ENCODE measurements at regions not wholly inside any gene's neighbourhood (a gene's known extent, or its start where the extent isn't known, plus 50 kb on each side); places are given as distances from the start of the nearest gene placed in this dataset.

- Mint-ChIP-seq H3K27ac (no peak overlapping the region), H3K27me3 (ENCODE audit: low read depth) (peaks cover 90% of the 10 kb centered on the region), H3K4me3 (no peak overlapping the region; a peak in 1 of 5 replicates), H3K36me3 (ENCODE audit: insufficient read depth in 1 of 3, low read depth in 3 of 3) (no peaks in the 10 kb centered on the region), H3K4me1 (peaks cover 12 to 24% of the 10 kb centered on the region in 2 experiments), H3K9me3 (no peaks in the 10 kb centered on the region)
- no peaks in the 10 kb centered on the region for H3K4me1 ChIP-seq (ENCODE audit: insufficient read depth, low read length)
- H4K91ac ChIP-seq (ENCODE audit: insufficient read length, low read depth, low read length): no peak overlapping the region
- no peak overlapping the region for H3T11ph ChIP-seq (ENCODE audit: low read length)
- H3K9me3 ChIP-seq (ENCODE audit: control insufficient read depth, low read depth, low read length): no peaks in the 10 kb centered on the region
- no peak overlapping the region for H4K5ac ChIP-seq (ENCODE audit: insufficient read length, low read depth, low read length)
- no peak overlapping the region for H4K8ac ChIP-seq (replicated peaks; ENCODE audit: insufficient read length, low read depth, low read length)
- no peaks in the 10 kb centered on the region for H4K20me1 ChIP-seq (ENCODE audit: control insufficient read depth, insufficient read depth, insufficient read length)
- no peak overlapping the region for H3K4me2 ChIP-seq (ENCODE audit: insufficient read depth, insufficient read length, low read length)
- no peak overlapping the region for H3K18ac ChIP-seq (ENCODE audit: insufficient read length, low read depth, low read length)
- H2AFZ ChIP-seq (ENCODE audit: low read length): no peak overlapping the region
- no peak overlapping the region for H3K4ac ChIP-seq (ENCODE audit: low read depth, low read length)
- H2BK12ac ChIP-seq (ENCODE audit: insufficient read length, low read depth, low read length): no peak overlapping the region
- H2BK20ac ChIP-seq (ENCODE audit: low read depth, low read length, poor library complexity, severe bottlenecking): no peak overlapping the region
- no peaks in the 10 kb centered on the region; the same call in 1 of the 2 replicates for H3K27me3 ChIP-seq (ENCODE audit: insufficient read depth, low read length)
- H3K56ac ChIP-seq (ENCODE audit: insufficient read length, low read depth, low read length): no peak overlapping the region
- H2BK5ac ChIP-seq (ENCODE audit: insufficient read length, low read length): no peak overlapping the region
- no peak overlapping the region for H3K9ac ChIP-seq (ENCODE audit: extremely low read depth, insufficient read length, low read length)
- no peak overlapping the region for H3K14ac ChIP-seq (ENCODE audit: insufficient read depth, low read length)
- no peak overlapping the region for H2BK120ac ChIP-seq (ENCODE audit: low read depth, low read length, poor library complexity, severe bottlenecking)
- no peaks in the 10 kb centered on the region for H3K79me2 ChIP-seq (ENCODE audit: insufficient read depth, low read length)
- DNase-seq: no peak
- no peak overlapping the region for H3K27ac ChIP-seq (ENCODE audit: insufficient read length, low read depth, low read length)
- no peaks in the 10 kb centered on the region for H3K23me2 ChIP-seq (ENCODE audit: insufficient read length, low read depth, low read length, poor library complexity, severe bottlenecking)
- H2AK5ac ChIP-seq (ENCODE audit: insufficient read length, low read length): no peak overlapping the region
- H2BK15ac ChIP-seq (ENCODE audit: low read depth, low read length): no peak overlapping the region
- WGBS (ENCODE audit: extremely low coverage, insufficient read length, low lambda C conversion rate): no CpG with 5 or more reads among the region's 27 CpGs
- H3K79me1 ChIP-seq (ENCODE audit: insufficient read depth, low read depth, low read length, poor library complexity, severe bottlenecking): no peaks in the 10 kb centered on the region
- no peak overlapping the region for H3K23ac ChIP-seq (ENCODE audit: insufficient read length, low read depth, low read length)
- TF ChIP-seq CTCF (conservative IDR thresholded peaks at IDR 0.05): no peak
These were observed 189.4 kb upstream of the GLI2 start for GRCh38 chr2:120546048-120546864.

Measured in H9 (cell line).